ENCODE measurements at regions not wholly inside any gene's neighbourhood (a gene's known extent, or its start where the extent isn't known, plus 50 kb on each side); places are given as distances from the start of the nearest gene placed in this dataset.

DNA sequence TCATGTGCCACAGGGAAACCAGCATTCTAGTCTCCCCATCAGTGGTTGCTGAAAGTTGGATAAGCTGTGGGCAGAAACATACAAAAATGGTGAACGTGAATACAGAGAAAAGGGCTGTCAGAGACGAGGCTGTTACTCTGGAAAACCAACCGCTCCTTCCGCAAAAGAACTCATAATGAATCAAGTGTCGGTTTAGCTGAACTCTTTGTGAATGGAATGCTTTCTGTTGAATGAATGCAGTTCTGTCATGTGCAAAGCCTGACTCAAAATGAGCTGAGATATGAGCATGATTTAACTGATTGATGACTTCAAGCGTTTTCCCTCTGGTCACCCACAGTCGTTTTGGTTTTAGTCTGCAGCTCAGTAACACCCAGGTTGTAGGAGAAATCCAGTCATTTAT, 298.3 kb downstream of the ETS1 start:
- TF ChIP-seq POLR2A (IDR thresholded peaks at IDR 0.05) (no peak), EP300 (IDR thresholded peaks at IDR 0.05) (no peak)

Measured in suprapubic skin (tissue), 2 donors.